Glomerular visceral epithelial cell (primary cell): ENCODE measurements at regions not wholly inside any gene's neighbourhood (a gene's known extent, or its start where the extent isn't known, plus 50 kb on each side); places are given as distances from the start of the nearest gene placed in this dataset.
"Not testable (repeated sequence)": the region's sequence is repeated elsewhere in the genome, so short reads cannot be mapped to it uniquely, and the experiment has no call there.

Source experiments
- DNase-seq: peaks from one replicate; pipeline ENCODE4 v3.0.0-alpha.2; 2016; ENCODE audit errors: extremely low spot score

- no peak for DNase-seq
These were observed 147.8 kb downstream of the SEM1 start for GRCh38 chr7:96561892-96562291.

GRCh38 chr7:96558530-96558929, 151.1 kb downstream of the SEM1 start:
- no peak for DNase-seq

- no peak for DNase-seq
These were observed 151.6 kb downstream of the SEM1 start for GRCh38 chr7:96558093-96558492.

GRCh38 chr7:96557598-96557997, 152.0 kb downstream of the SEM1 start:
- DNase-seq = not testable (repeated sequence)

GRCh38 chr7:96548664-96549063, 161.0 kb downstream of the SEM1 start:
- no peak for DNase-seq

- no peak for DNase-seq
These were observed 162.3 kb downstream of the SEM1 start for GRCh38 chr7:96547371-96547811.

- DNase-seq = no peak
These were observed 163.2 kb downstream of the SEM1 start for GRCh38 chr7:96546426-96546825.

- DNase-seq = no peak
These were observed 170.2 kb downstream of the SEM1 start for GRCh38 chr7:96539471-96539870.

GRCh38 chr7:96538632-96539031, 171.0 kb downstream of the SEM1 start:
- DNase-seq = no peak

GRCh38 chr7:96534221-96534620, 175.4 kb downstream of the SEM1 start:
- DNase-seq = no peak

GRCh38 chr7:96532428-96532935, 177.2 kb downstream of the SEM1 start:
- no peak for DNase-seq

- no peak for DNase-seq
These were observed 178.3 kb downstream of the SEM1 start for GRCh38 chr7:96531331-96531730.

- DNase-seq = no peak
These were observed 178.9 kb downstream of the SEM1 start for GRCh38 chr7:96530786-96531185.

GRCh38 chr7:96527133-96527827, 182.4 kb downstream of the SEM1 start:
- no peak for DNase-seq

GRCh38 chr7:96526496-96526895, 183.2 kb downstream of the SEM1 start:
- no peak for DNase-seq

GRCh38 chr7:96521068-96521894, 188.4 kb downstream of the SEM1 start:
- no peak for DNase-seq

GRCh38 chr7:96508371-96508770, 186.5 kb upstream of the SLC25A13 start:
- DNase-seq = no peak

GRCh38 chr7:96503597-96503996, 181.7 kb upstream of the SLC25A13 start:
- DNase-seq = no peak

GRCh38 chr7:96501318-96501717, 179.4 kb upstream of the SLC25A13 start:
- no peak for DNase-seq

GRCh38 chr7:96499532-96499931, 177.6 kb upstream of the SLC25A13 start:
- no peak for DNase-seq

GRCh38 chr7:96497567-96497966, 175.7 kb upstream of the SLC25A13 start:
- no peak for DNase-seq

- no peak for DNase-seq
These were observed 173.9 kb upstream of the SLC25A13 start for GRCh38 chr7:96495751-96496216.

- no peak for DNase-seq
These were observed 164.8 kb upstream of the SLC25A13 start for GRCh38 chr7:96486681-96487080.
